Glutamatergic neuron (in vitro differentiated cells): ENCODE measurements at regions not wholly inside any gene's neighbourhood (a gene's known extent, or its start where the extent isn't known, plus 50 kb on each side); places are given as distances from the start of the nearest gene placed in this dataset.

Experiments
- DNase-seq: peaks from one replicate; pipeline ENCODE4 v3.0.0; 2022
- H3K27ac Mint-ChIP-seq: one replicate; pipeline ENCODE4 v1.8.0; 2020; ENCODE audit warnings: mild to moderate bottlenecking, mixed read lengths, inconsistent platforms; ENCODE audit not compliant: unreplicated experiment
- H3K27me3 Mint-ChIP-seq: one replicate; pipeline ENCODE4 v1.8.0; 2020; ENCODE audit warnings: mild to moderate bottlenecking, moderate library complexity, mixed read lengths, inconsistent platforms; ENCODE audit not compliant: unreplicated experiment
- H3K36me3 Mint-ChIP-seq: one replicate; pipeline ENCODE4 v1.8.0; 2020; ENCODE audit warnings: mild to moderate bottlenecking, mixed read lengths, inconsistent platforms; ENCODE audit not compliant: unreplicated experiment
- H3K4me1 Mint-ChIP-seq: one replicate; pipeline ENCODE4 v1.8.0; 2020; ENCODE audit warnings: mild to moderate bottlenecking, low read depth, mixed read lengths, inconsistent platforms; ENCODE audit not compliant: unreplicated experiment
- H3K4me3 Mint-ChIP-seq: one replicate; pipeline ENCODE4 v1.8.0; 2020; ENCODE audit warnings: mild to moderate bottlenecking, mixed read lengths, inconsistent platforms; ENCODE audit not compliant: unreplicated experiment
- H3K9me3 Mint-ChIP-seq: one replicate; pipeline ENCODE4 v1.8.0; 2020; ENCODE audit warnings: mild to moderate bottlenecking, moderate library complexity, mixed read lengths, inconsistent platforms; ENCODE audit not compliant: unreplicated experiment
- CTCF ChIP-seq: fragments of 200-600 bp; sonication (generic); IDR thresholded peaks from one replicate; pipeline ENCODE4 v1.5.0; 2021; ENCODE audit not compliant: partially characterized antibody, unreplicated experiment

GRCh38 chr4:119755599-119755998 is 127.0 kb upstream of the PDE5A start:
- Mint-ChIP-seq H3K27me3 (no peaks in the 10 kb centered on the region), H3K9me3 (no peaks in the 10 kb centered on the region), H3K4me1 (no peaks in the 10 kb centered on the region), H3K4me3 (no peak overlapping the region), H3K36me3 (no peaks in the 10 kb centered on the region), H3K27ac (no peak overlapping the region)
- no peak for DNase-seq
- no peak for TF ChIP-seq CTCF

GRCh38 chr4:119752936-119753335 is 124.3 kb upstream of the PDE5A start:
- no peaks in the 10 kb centered on the region for H3K36me3 Mint-ChIP-seq

GRCh38 chr4:119750771-119751170 is 122.2 kb upstream of the PDE5A start:
- Mint-ChIP-seq H3K27me3 (no peaks in the 10 kb centered on the region), H3K9me3 (no peaks in the 10 kb centered on the region), H3K4me3 (no peak overlapping the region), H3K4me1 (no peaks in the 10 kb centered on the region), H3K27ac (no peak overlapping the region), H3K36me3 (no peaks in the 10 kb centered on the region)
- no peak for DNase-seq
- TF ChIP-seq CTCF, result no peak

More at GRCh38 chr4:119752936-119753335, 124.3 kb upstream of the PDE5A start:
- H3K27me3 Mint-ChIP-seq, result no peaks in the 10 kb centered on the region
- H3K4me3 Mint-ChIP-seq, result no peak overlapping the region
- H3K4me1 Mint-ChIP-seq, result no peaks in the 10 kb centered on the region
- H3K27ac Mint-ChIP-seq, result no peak overlapping the region
- H3K9me3 Mint-ChIP-seq, result no peaks in the 10 kb centered on the region
- DNase-seq, result no peak
- no peak for TF ChIP-seq CTCF

- H3K9me3 Mint-ChIP-seq, result no peaks in the 10 kb centered on the region
- H3K4me1 Mint-ChIP-seq, result no peaks in the 10 kb centered on the region
- H3K36me3 Mint-ChIP-seq, result no peaks in the 10 kb centered on the region
- no peak overlapping the region for H3K27ac Mint-ChIP-seq
- no peak overlapping the region for H3K4me3 Mint-ChIP-seq
- TF ChIP-seq CTCF, result no peak
- H3K27me3 Mint-ChIP-seq, result no peaks in the 10 kb centered on the region
- no peak for DNase-seq
These were observed 121.4 kb upstream of the PDE5A start for GRCh38 chr4:119750048-119750447.

GRCh38 chr4:119748853-119749252 is 120.2 kb upstream of the PDE5A start:
- Mint-ChIP-seq H3K9me3 (no peaks in the 10 kb centered on the region), H3K4me3 (no peak overlapping the region), H3K36me3 (no peaks in the 10 kb centered on the region), H3K27me3 (no peaks in the 10 kb centered on the region), H3K27ac (no peak overlapping the region), H3K4me1 (no peaks in the 10 kb centered on the region)
- no peak for DNase-seq
- no peak for TF ChIP-seq CTCF
